Superior temporal gyrus (tissue), 1 donor: ENCODE measurements at regions not wholly inside any gene's neighbourhood (a gene's known extent, or its start where the extent isn't known, plus 50 kb on each side); places are given as distances from the start of the nearest gene placed in this dataset.
"Not testable (repeated sequence)": the region's sequence is repeated elsewhere in the genome, so short reads cannot be mapped to it uniquely, and the experiment has no call there.

Experiments
- DNase-seq: peaks from one replicate; pipeline ENCODE4 v3.0.0-alpha.2; 2016; ENCODE audit errors: extremely low spot score

DNA sequence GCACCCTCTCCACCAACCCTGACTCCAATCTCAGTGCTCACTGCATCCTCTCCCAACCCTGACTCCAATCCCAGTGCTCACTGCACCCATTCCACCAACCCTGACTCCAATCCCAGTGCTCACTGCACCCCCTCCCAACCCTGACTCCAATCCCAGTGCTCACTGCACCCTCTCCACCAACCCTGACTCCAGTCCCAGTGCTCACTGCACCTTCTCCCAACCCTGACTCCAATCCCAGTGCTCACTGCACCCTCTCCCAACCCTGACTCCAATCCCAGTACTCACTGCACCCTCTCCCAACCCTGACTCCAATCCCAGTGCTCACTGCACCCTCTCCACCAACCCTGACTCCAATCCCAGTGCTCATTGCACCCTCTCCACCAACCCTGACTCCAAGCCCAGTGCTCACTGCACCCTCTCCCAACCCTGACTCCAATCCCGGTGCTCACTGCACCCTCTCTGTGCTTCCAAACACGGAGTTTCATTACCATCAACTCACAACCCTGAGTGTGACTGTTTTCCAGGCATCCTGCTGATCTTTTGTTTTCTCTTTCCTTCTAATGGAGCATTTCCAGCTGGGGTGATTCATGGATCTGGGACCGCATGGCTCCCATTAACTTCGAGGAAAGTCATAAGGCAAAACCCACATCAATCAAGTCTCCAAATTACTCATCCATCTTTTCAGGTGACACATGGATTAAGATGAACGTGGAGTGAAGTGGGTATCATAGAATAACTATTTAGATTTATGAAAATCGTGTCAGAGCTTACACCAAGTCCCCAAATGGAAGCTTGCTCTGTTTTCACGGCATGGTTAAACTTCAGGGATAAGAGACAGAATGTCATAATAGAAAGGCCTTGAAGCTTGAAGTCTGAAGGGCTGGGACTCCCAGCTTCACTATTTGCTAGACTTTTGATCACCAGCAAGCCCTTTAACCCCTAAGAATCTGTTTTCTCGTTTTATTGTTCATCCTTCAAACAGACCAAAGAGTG is 135.3 kb upstream of the ZNF618 start:
- DNase-seq: not testable (repeated sequence)

DNA sequence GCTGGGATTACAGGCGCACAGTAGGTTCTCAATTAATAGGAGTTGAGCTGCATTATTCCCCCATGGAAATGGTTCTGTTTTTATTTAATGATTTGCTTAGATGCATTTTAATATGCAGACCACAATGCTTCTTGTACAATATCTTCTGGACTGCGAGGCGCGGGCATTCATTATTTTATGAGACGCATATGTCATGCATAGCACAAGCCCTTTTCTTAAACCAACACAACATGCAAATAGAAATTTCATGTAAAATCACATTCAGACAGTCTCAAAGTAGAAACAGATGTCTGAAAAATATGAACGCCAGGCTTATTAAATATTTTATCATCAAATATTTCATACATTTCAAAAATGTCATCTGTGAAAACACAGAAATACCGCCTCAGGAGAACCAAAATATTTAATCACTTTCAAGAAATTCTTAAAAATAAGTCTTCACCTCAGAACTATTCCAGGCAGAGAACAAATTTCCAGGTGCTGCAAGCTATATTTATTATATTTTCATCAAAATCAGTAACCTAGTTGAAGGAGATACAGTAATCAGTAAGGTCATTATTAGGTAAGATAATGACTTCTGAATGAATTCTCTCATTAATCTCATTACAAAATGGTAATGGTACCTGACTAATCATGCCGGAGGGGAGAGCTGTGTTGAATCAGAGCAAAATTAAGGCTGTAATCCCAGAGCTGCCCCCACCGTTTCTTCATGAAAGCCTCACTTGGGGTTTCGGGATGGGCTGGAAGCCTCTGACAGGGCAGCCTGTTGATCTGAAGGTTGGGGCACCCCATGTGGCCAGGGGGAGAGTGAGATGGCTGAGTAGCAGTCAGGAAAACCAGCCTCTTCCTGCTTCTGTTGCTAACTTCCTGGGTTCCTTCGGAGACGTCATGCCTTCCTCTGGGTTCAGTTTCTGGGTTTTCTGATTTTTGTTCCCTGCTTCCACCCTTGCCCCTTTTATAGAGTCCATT is 133.9 kb upstream of the ZNF618 start:
- no peak for DNase-seq

DNA sequence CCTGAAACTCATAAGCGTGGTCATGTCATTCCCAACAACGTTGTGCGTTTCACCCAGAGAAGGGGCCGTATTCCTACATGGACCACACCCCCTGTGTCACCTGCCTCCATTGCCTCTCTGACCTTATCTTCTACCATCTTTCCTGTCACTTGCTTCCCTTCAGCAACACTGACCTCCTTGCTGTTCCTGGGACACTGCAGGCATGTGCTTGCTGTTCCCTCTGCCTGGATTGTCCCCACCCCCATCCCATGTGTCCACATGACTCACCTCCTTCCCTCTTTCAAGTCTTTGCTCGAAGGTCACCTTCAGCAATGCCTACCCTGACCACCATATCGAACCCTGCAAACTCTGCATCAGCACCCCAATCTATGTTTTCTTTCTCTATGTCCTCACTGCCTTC is 133.2 kb upstream of the ZNF618 start:
- DNase-seq: no peak

DNA sequence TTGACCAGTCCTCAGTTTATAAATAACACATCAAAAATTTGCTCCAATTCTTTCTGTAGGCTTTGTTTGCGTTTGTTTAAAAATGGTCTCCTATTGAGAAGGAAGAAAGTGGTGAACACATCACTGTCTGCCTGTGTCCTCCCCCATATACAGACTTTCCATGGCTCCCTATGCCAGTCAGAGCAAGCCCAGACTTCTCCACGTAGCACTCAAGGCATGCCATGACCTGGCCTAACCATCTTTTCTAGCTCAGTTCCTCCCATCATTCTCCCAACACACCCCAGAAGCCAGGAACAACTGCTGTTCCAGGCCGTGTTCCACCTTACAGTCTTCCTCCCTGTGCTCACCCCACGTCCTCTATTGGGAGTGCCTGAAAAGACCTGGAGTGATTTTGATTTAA is 129.6 kb upstream of the ZNF618 start:
- DNase-seq: no peak

DNA sequence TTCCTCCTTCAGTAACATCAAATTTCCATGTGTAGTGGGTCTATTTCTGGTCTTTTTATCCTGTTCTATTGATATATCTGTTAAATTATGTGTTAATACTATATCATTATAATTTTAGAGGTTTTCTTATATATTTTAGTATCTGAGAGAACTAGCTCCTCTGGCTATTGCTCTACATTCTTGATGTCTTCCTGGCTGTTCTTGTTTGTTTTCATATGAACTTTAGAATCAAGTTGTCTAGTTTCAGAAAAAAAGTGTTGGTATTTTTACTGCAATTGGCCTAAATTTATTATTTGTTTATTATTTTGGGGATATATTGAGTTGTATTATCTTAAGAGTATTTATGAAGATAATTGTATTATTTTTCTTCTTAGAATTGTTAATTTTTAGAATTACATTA is 128.0 kb upstream of the ZNF618 start:
- no peak for DNase-seq

DNA sequence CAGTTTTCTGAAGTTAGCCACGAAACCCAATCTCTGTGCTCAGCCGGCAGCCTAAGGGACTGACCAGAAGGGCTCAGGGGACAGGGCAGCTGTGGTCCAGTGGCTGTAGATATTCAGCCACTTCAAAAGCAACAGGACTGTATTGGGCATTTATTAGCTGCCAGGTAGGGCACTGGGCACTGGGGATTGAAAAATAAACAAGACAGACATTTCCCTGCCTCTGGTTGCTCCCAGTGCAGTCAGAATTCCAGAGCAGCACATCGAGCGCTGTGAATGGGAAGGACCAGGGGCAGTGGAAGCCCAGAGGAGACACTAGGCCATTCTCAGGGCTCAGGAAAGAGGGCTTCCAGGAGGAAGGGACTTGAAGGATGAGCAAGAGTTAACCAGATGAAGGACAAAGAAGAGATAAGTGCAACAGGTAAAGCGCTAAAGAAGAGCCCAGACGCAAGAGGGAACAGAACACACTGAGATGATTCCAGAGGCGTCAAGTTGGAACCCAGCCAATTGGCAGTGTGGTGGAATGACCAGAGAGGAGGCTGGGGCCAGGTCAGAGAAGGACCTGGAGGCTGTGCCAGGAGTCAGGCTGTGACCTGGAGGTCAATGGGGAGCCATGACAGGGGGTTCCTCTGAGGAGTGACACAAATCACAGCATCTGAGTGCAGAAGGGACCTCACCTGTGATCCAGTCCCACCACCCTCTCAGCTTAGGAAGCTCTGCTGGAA is 122.5 kb upstream of the ZNF618 start:
- DNase-seq: no peak

DNA sequence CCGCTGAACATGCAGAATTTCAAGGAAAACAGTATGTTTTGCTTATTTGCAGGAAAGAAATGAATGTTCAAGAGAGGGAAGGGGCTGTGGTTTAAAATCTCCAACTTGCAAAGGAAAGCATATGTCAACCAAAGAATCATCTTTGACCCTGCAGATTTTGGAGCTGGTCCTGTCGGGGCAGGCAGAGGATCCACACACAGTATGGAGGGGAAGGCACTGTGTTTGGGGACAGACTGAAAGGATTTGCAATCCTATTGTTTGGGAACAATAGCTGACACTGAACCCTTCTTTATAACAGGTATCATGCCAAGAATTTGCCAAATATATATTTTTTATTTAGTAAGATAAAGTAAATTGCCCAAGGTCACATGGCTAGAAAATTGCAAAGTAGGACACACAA is 121.4 kb upstream of the ZNF618 start:
- no peak for DNase-seq

DNA sequence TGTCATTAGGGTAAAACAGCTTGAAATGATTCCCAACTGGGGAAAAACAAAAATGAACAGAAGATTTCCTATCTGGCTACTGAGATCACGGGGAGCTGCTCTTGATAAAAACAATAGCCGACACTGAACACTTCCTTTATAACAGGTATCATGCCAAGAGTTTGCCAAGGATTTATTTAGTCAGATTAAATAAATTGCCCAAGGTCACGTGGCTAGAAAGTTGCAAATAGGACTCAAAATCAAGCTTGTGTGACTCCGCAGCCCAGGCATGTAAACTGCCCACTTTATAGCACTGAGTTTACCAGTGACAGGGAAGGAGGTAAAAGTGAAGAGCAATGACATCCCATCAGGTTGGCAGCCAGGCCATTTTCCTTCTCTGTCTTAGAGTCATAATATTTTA is 120.7 kb upstream of the ZNF618 start:
- no peak for DNase-seq

DNA sequence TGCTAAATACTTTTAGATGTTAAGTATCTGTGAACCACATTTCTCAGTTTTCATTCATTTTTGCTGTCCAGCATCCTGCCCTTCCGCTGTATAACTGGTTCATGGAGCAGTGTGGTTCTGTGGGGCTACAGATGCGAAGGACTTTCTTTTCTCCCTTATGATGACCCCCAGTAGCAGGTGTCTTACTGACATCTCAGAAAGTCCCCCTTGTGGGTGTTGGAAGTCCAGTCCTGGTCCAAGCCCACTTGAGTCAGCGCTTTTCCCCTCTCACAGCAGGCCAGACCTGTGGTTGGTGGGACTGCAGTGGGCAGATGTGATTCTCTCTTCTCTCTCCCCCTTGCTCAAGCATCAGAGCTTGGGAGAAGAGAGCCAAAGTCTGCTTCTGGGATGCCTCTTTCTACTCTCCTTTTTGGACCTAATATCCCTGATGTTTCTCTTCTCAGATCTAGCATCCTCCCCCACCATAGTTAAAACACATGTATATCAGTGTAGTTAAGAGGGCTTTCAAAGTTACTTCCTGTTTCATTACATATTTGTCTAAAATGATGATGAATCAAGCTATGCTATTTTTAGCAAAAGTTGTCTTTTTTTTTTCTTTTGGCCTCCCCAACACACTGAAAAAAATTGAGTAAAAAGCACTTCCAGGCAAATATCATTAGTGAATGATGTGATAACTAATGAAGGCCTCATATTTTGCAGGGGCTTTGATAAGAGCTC is 119.5 kb upstream of the ZNF618 start:
- no peak for DNase-seq

DNA sequence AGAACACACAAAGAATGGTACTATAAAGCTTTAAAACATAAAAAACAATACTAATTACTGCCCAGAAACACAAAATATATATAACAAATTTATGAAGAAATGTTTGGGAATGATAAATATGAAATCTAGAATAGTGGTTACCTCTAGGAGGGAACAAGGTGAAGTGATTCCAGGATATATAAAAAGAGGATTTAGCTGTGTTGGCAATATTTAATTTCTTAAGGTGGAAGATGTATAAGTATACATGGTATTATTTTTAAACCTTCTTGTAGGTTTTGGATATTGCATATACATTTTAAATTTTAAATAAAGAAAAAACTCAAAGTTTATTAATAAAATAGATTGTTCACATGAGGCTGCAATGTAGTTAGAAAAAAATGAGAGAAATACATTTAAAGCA is 112.7 kb upstream of the ZNF618 start:
- no peak for DNase-seq

DNA sequence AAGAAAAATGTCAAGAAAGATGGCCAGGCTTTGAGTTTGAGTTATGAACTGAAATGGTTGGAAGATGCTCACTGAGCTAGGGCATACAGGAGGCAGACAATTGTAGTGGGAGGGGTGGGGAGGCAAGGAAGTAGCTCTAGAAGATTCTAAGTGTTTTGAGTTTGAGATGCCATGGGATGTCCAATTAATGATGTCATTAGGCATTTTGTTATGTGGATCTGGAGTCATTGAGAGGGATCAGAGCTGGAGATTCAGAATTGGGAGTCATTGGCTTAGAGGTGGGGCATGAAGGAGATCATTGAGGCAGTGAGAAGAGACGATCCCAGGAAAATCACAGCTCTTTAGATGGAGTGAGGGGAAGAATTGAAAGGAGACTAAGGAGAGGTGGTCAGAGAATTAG is 111.5 kb upstream of the ZNF618 start:
- no peak for DNase-seq

DNA sequence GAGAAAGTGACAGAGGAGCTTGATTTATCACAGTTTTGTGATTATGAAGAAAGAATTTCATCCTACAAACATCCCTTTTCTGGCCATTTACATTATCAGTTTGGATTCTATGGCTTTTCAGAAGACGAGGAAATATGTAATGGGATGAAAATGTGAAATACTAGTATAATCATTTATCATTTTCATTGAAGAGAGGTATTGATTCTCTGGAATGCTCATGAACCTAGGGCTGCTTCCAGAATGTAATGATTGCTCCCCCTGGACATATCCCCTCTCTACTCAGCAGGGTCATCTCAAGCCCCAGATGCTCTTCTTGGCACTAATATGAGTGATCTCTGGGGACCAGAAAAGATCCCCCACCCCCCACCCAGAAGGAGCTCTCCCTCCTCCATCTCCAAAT is 106.7 kb upstream of the ZNF618 start:
- DNase-seq: no peak

DNA sequence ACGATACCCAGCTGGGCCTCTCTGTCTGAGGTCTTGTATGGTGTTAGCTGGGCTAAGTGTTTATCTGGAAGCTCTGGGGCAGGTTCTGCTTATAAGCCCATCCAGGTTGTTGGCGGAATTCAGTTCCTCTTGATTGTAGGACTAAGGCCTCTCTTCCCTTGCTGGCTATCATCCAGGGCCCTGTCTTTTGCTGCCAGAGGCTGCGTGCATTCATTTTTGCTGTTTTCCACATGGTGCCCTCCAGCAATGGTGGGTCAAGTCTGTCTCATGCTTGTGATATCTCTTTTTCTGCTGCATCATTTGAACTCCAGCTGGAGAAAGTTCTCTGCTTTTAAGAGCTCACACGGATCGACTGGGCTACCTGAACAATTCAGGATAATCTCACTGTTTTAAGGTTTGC is 105.7 kb upstream of the ZNF618 start:
- DNase-seq: no peak

DNA sequence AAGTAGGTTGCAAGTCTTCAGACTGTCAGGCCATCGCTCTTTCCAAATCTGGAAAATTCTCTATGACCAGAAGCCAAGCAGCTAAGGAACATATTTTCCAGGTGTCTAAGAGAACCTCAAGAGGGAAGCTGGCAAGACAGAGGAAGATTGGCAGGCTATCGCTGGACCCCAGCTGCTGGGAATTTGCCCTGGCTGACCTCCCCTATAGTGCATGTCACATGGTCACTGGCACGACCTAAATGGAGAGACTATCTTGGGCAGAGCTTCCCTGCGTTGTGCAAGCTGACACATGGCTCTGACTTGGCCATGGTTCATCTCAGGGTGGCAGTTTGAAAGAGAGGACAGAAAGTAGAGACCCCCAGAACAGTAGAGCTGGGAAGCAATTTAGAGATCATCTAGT is 104.9 kb upstream of the ZNF618 start:
- no peak for DNase-seq

DNA sequence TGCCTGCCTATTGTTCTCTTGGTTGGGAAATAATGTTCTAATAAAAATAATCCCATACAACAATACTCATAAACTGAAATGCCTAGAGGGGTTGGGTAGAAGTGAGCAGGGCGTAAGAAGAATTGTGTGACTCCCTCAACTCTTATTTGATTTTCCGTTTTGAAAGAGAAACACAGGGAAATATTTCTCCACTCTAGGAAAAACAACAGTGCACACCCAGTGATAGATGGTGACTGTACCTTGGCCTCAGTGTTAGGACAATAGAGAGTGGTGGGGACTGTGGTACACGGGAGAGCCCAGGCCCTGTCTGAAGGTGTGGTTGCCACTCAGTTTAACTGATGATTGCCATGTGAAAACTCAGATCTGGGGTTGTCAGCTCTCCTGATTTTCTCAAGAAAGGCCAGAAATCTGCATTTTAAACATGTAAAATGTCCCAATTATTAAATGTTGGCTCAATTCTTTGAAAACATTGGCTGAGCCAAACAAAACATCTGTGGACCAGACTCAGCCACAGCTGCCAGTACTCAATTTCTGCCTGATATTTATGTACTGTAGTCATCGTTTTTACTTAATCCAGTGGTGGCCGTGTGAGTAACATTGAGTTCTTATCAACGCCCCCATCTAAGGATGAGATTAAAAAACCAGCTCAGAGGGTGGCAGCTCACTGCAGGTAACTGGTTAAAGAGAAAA is 103.8 kb upstream of the ZNF618 start:
- DNase-seq: no peak

DNA sequence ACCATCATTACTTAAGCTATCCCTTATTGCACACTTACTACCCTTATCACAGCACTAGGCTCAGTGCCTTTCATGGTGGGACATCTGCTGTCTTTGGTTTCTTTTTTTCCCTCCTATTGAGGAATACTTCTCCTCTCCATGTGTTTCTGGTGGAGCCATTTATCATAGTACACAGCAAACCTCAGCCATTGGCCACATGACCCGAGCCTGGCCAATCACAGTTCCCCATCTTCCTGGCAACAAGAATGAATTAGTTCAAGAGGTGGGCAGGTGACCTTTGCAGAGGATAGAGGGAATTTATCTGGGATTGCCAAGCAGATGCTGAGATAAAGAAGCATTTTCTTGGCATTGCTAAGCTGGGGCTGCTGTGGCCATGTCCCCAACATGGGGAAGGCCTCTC is 101.1 kb upstream of the ZNF618 start:
- DNase-seq: no peak

DNA sequence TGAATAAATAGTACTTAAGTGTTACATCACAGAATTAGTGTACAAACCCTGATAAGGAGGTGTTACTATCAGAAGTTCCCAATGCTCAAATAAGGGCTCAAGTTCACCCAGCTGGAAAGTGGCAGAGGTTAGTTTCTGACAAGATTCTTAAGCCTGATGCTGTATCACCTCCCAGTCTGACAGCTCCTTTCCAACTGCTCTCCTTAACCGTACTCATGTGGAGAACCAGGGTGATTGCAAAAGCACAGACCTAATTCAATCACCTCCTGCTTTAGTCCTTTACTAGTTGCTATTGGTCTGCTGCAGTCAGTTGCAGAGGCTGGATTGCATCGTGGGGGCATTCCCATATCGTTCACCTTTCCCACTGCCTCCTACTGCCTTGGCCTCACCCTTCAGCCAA is 100.4 kb upstream of the ZNF618 start:
- no peak for DNase-seq

DNA sequence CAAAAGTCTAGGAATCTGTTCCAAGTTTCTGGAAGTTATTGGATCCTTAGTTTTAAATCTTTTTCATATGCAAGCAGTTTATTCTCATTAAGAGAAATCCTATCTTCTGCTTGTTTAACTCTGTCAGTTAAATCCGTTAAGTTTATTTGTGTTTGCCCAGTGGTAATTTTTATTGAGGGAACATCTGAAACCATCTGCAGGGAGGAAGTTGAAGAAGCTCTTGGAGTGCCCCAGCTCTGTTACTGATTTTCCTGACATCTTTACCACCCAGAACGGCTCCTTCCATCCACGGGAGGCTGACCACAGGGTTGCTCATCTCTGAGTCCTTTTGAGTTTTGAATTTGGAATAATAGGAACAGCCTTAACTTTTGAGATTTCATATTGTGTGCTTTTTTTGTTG is 99.9 kb upstream of the ZNF618 start:
- DNase-seq: no peak

DNA sequence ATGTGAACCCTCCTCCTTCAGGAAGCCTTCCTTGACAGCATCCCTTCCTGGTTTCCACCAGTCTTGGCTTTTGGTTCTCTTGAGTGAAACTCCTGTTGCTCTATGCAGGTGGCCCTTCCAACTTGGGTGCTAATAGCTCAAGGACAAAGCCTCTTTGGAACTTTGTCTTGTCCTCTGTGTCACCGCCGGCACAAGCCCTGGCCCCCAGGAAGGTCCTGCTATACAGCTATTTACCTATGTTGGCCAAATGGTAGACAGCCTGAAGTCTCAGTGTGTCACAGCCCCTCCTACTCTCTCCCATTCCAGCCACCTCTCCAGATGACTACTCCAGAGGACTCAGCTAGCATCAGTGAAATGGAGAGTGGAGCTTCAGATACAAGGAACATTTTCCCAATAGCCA is 94.7 kb upstream of the ZNF618 start:
- no peak for DNase-seq

DNA sequence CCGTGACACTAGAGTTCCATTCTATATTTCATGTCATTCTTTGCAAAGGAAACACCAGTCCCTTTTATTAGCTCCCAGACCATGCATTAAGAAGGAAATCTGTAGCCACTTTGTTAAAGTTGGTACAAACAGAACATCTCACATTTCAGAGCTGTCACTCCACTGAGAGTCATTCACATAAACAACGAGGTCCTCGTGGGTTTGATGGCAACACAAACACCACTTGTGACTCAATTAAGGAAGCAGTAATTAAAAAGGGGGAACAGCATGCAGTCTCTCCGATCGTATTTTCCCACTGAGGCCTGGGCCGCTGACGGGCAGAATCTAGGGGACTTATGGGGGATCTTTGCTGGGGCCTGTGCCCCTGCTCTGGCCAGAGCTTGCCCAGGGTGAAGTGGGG is 94.2 kb upstream of the ZNF618 start:
- no peak for DNase-seq

DNA sequence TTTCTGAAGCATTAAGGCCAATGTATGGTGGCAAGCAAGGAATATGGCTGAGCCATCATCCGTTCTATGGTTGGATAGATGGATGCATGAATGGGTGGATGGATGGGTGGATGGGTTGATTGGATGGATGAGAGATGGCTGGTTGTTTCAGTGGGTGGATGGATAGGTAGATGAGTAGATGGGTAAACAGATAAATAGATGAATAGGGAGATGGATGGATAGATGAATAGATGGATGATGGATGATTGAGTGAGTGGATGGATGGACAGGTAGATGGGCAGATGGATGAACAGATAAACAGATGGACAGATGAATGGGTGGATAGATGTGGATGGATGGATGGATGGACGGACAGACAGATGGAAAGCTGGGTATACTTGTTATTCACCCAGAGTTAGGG is 92.6 kb upstream of the ZNF618 start:
- no peak for DNase-seq
